A673 (cell line): ENCODE measurements at regions not wholly inside any gene's neighbourhood (a gene's known extent, or its start where the extent isn't known, plus 50 kb on each side); places are given as distances from the start of the nearest gene placed in this dataset.

Experiments used
- BruUV-seq: library from RNA; stranded (reverse); fragments of 400-500 nt; replicated peaks from 2 replicates; lab custom pipeline; 2021; lab: Mats Ljungman, UMichigan
- CTCF ChIA-PET: fragments of 300-600 bp; sonication (Branson Sonifier 250); formaldehyde crosslinking; loops from one replicate; lab custom pipeline; 2022; ENCODE audit warnings: antibody characterized with exemption; lab: Charles Lee
- POLR2A ChIA-PET: fragments of 300-600 bp; sonication (Branson Sonifier 250); formaldehyde crosslinking; loops from one replicate; lab custom pipeline; 2022; ENCODE audit warnings: antibody characterized with exemption; ENCODE audit not compliant: low non-redundant PET; lab: Charles Lee
- DNase-seq: peaks from one replicate; pipeline ENCODE4 v3.0.0-alpha.2; 2015; ENCODE audit warnings: low spot score
- H3K27ac ChIP-seq: fragments of 200-600 bp; sonication (generic); 2 replicates; pipeline ENCODE4 v1.5.1; 2016; ENCODE audit warnings: mixed run types, low read depth, mild to moderate bottlenecking, mixed read lengths, antibody characterized with exemption, low read length; ENCODE audit not compliant: poor library complexity, severe bottlenecking
- H3K27me3 ChIP-seq: fragments of 200-600 bp; sonication (generic); replicated peaks from 2 replicates; pipeline ENCODE4 v1.6.1; 2017; ENCODE audit warnings: mixed run types, low read depth, mild to moderate bottlenecking, mixed read lengths, antibody characterized with exemption, low read length; ENCODE audit not compliant: insufficient read depth, poor library complexity
- H3K36me3 ChIP-seq: fragments of 200-600 bp; sonication (generic); 2 replicates; pipeline ENCODE4 v1.6.1; 2016; ENCODE audit warnings: mixed run types, mild to moderate bottlenecking, mixed read lengths, antibody characterized with exemption, low read length; ENCODE audit not compliant: insufficient read depth, poor library complexity, severe bottlenecking
- H3K4me1 ChIP-seq: fragments of 200-600 bp; sonication (generic); 2 replicates; pipeline ENCODE4 v1.6.1; 2017; ENCODE audit warnings: mixed run types, mild to moderate bottlenecking, mixed read lengths, antibody characterized with exemption, low read length; ENCODE audit not compliant: insufficient read depth, poor library complexity, severe bottlenecking
- H3K4me3 ChIP-seq: fragments of 200-600 bp; sonication (generic); 2 replicates; pipeline ENCODE4 v1.5.1; 2016; ENCODE audit warnings: low read depth, mixed run types, mild to moderate bottlenecking, mixed read lengths, low read length; ENCODE audit not compliant: poor library complexity, severe bottlenecking
- H3K9me3 ChIP-seq: fragments of 200-600 bp; sonication (generic); 2 replicates; pipeline ENCODE4 v1.6.1; 2016; ENCODE audit warnings: mixed run types, low read depth, mild to moderate bottlenecking, mixed read lengths, antibody characterized with exemption, low read length; ENCODE audit not compliant: poor library complexity, severe bottlenecking
- CTCF ChIP-seq: fragments of 300-800, 200-600 bp; sonication (generic); conservative IDR thresholded peaks from 2 replicates; pipeline ENCODE4 v1.5.1; 2017; ENCODE audit warnings: low read depth, mild to moderate bottlenecking, antibody characterized with exemption, low read length, moderate library complexity, mixed read lengths
- EZH2 ChIP-seq: fragments of 200-600 bp; sonication (generic); IDR thresholded peaks from 2 replicates; pipeline ENCODE4 v1.6.1; 2017; ENCODE audit warnings: borderline replicate concordance, low read depth, mild to moderate bottlenecking, mixed read lengths, antibody characterized with exemption, low read length; ENCODE audit not compliant: poor library complexity, severe bottlenecking
- intact Hi-C: fragments of 100-400 bp; cut with micrococcal nuclease; formaldehyde crosslinking; loops from one replicate; pipeline ENCODE4 v1.10.0; 2022; ENCODE audit not compliant: unreplicated experiment

- H3K4me3 ChIP-seq, result no peak overlapping the region
- TF ChIP-seq CTCF, result peak; percentile 94
- no peak for TF ChIP-seq EZH2
- ChIA-PET POLR2A (no interaction called here), CTCF (interaction anchor here (0.6 to 1.1 kb wide), 7 partner anchors 8 to 461 kb away, joined by 3 to 28 read pairs (median 4); no protein-coding TSS in a partner anchor)
- intact Hi-C loops, result no loop called here
- H3K9me3 ChIP-seq, result no peaks in the 10 kb centered on the region
- no peak overlapping the region for H3K27ac ChIP-seq
- no peaks in the 10 kb centered on the region for H3K4me1 ChIP-seq
- no TSS peak for BruUV-seq
- H3K27me3 ChIP-seq, result peaks cover 61% of the 10 kb centered on the region
- no peaks in the 10 kb centered on the region for H3K36me3 ChIP-seq
- peak; percentile 71 for DNase-seq
Observed at GRCh38 chr22:22422629-22423112, 85.9 kb downstream of the ZNF280B start.

- Histone ChIP-seq H3K4me1 (no peaks in the 10 kb centered on the region), H3K27ac (no peak overlapping the region), H3K27me3 (peaks cover 53% of the 10 kb centered on the region), H3K9me3 (no peaks in the 10 kb centered on the region), H3K36me3 (no peaks in the 10 kb centered on the region), H3K4me3 (no peak overlapping the region)
- ChIA-PET CTCF (no interaction called here), POLR2A (no interaction called here)
- no peak for TF ChIP-seq EZH2
- TF ChIP-seq CTCF, result no peak
- DNase-seq, result no peak
- intact Hi-C loops, result no loop called here
- no TSS peak for BruUV-seq
Observed at GRCh38 chr22:22423681-22424080, 84.9 kb downstream of the ZNF280B start.

GRCh38 chr22:22424210-22424800, 84.2 kb downstream of the ZNF280B start:
- Histone ChIP-seq H3K36me3 (no peaks in the 10 kb centered on the region), H3K27me3 (peaks cover 46% of the 10 kb centered on the region), H3K4me3 (no peak overlapping the region), H3K27ac (no peak overlapping the region), H3K9me3 (no peaks in the 10 kb centered on the region), H3K4me1 (no peaks in the 10 kb centered on the region)
- BruUV-seq, result no TSS peak
- POLR2A ChIA-PET, result no interaction called here
- DNase-seq, result no peak
- intact Hi-C loops, result no loop called here
- TF ChIP-seq EZH2 (no peak), CTCF (no peak)
- CTCF ChIA-PET, result no interaction called here
